ENCODE measurements at regions not wholly inside any gene's neighbourhood (a gene's known extent, or its start where the extent isn't known, plus 50 kb on each side); places are given as distances from the start of the nearest gene placed in this dataset.

DNA sequence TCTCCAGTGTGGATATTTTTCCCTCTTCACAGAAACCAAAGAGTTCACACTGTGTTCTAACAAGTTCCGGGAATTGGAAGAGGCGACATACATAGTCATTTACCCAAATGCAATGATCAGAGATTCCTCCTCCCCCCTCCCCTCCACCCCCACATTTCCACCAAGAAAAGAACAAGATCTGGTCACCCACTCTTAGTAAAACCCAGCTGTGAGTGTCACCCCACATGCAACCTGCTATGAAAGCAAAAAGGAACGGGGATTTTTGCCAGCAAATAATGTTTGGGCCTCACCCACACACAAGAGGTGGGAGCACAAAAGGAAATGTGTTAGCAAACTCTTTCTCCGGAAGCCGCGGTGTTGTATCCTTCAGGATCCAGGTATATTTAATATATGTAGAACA lies 745.0 kb upstream of the AUTS2 start:
- H3K9me3 Mint-ChIP-seq (ENCODE audit: unreplicated experiment): peaks cover 29% of the 10 kb centered on the region
- no peak overlapping the region for H3K4me3 Mint-ChIP-seq (ENCODE audit: unreplicated experiment)

DNA sequence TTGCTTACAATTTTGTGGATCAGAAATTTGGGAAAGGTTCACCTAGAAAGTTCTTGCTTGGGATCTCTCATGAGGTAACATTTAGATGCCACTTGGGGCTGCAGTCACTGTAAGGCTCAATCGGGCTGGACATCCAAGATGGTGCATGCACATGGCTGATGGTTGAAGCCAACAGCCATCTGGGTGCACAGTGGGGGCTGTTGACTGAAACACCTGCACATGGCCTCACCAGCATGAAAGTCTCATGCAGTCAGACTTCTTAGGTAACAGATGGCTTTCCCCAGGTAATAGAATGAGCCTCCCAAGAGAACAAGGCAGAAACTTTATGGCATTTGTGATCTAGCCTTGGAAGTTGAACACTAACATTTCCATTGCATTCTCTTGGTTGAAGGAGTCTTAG lies 740.7 kb upstream of the AUTS2 start:
- TF ChIP-seq, protein P1, sequence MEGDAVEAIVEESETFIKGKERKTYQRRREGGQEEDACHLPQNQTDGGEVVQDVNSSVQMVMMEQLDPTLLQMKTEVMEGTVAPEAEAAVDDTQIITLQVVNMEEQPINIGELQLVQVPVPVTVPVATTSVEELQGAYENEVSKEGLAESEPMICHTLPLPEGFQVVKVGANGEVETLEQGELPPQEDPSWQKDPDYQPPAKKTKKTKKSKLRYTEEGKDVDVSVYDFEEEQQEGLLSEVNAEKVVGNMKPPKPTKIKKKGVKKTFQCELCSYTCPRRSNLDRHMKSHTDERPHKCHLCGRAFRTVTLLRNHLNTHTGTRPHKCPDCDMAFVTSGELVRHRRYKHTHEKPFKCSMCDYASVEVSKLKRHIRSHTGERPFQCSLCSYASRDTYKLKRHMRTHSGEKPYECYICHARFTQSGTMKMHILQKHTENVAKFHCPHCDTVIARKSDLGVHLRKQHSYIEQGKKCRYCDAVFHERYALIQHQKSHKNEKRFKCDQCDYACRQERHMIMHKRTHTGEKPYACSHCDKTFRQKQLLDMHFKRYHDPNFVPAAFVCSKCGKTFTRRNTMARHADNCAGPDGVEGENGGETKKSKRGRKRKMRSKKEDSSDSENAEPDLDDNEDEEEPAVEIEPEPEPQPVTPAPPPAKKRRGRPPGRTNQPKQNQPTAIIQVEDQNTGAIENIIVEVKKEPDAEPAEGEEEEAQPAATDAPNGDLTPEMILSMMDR (IDR thresholded peaks at IDR 0.05; ENCODE audit: unreplicated experiment): no peak
- Mint-ChIP-seq H3K36me3 (ENCODE audit: low read depth, unreplicated experiment) (peaks cover 6% of the 10 kb centered on the region), H3K27ac (ENCODE audit: unreplicated experiment) (no peak overlapping the region), H3K4me3 (ENCODE audit: unreplicated experiment) (no peak overlapping the region), H3K27me3 (ENCODE audit: unreplicated experiment) (peaks cover 4% of the 10 kb centered on the region), H3K9me3 (ENCODE audit: unreplicated experiment) (peaks cover 48% of the 10 kb centered on the region), H3K4me1 (ENCODE audit: unreplicated experiment) (no peaks in the 10 kb centered on the region)
- no peak for DNase-seq (ENCODE audit: low spot score)

More for the DNA sequence above, 745.0 kb upstream of the AUTS2 start:
- Mint-ChIP-seq H3K27ac (ENCODE audit: unreplicated experiment) (no peak overlapping the region), H3K36me3 (ENCODE audit: low read depth, unreplicated experiment) (peaks cover 6% of the 10 kb centered on the region), H3K27me3 (ENCODE audit: unreplicated experiment) (peaks cover 4% of the 10 kb centered on the region), H3K4me1 (ENCODE audit: unreplicated experiment) (no peaks in the 10 kb centered on the region)
- TF ChIP-seq, protein P1 (IDR thresholded peaks at IDR 0.05; ENCODE audit: unreplicated experiment): no peak
- no peak for DNase-seq (ENCODE audit: low spot score)

DNA sequence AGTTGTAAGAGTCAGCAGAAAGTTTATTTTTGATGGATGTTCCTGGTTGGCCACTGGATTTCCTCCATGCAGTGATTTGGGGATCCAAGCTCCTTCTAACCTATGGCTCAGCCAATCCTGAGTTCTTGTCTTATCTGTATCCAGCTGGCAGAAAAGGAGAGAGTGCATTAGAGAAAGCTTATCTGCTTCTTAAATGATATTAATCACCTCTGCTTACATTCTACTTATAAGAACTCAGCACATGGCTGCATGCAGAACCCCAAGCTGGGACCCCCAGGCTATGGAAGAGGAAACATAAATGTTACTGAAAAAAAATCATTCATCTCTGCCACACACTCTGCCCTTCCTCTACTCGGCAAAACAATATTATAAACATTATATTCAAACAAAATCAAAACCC lies 739.8 kb upstream of the AUTS2 start:
- Mint-ChIP-seq H3K36me3 (ENCODE audit: low read depth, unreplicated experiment) (peaks cover 6% of the 10 kb centered on the region), H3K27me3 (ENCODE audit: unreplicated experiment) (peaks cover 2% of the 10 kb centered on the region), H3K4me1 (ENCODE audit: unreplicated experiment) (no peaks in the 10 kb centered on the region), H3K27ac (ENCODE audit: unreplicated experiment) (no peak overlapping the region), H3K9me3 (ENCODE audit: unreplicated experiment) (peaks cover 49% of the 10 kb centered on the region), H3K4me3 (ENCODE audit: unreplicated experiment) (no peak overlapping the region)
- TF ChIP-seq, protein P1 (IDR thresholded peaks at IDR 0.05; ENCODE audit: unreplicated experiment): no peak
- DNase-seq (ENCODE audit: low spot score): no peak

DNA sequence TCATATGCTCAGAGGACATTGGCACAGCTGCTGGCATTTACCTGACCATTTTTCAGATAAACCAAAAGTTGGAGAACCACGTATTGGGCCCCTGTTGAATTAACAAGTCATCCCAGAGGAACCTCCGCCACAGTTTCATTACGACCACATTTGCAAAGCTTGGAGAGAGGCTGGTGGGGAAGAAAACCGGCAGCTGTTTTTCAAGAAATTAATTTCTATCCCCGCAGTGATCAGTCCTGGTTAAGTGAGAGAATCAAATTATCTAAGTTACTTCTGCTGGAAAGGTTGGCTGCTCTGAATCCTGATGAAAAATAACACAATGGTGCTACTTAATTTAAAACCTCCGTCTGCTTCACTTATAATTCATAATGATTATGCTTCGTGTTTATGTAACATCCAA lies 737.1 kb upstream of the AUTS2 start:
- Mint-ChIP-seq H3K27me3 (ENCODE audit: unreplicated experiment) (peaks cover 2% of the 10 kb centered on the region), H3K36me3 (ENCODE audit: low read depth, unreplicated experiment) (no peaks in the 10 kb centered on the region), H3K27ac (ENCODE audit: unreplicated experiment) (no peak overlapping the region), H3K4me1 (ENCODE audit: unreplicated experiment) (no peaks in the 10 kb centered on the region), H3K9me3 (ENCODE audit: unreplicated experiment) (peaks cover 49% of the 10 kb centered on the region), H3K4me3 (ENCODE audit: unreplicated experiment) (no peak overlapping the region)
- TF ChIP-seq, protein P1 (IDR thresholded peaks at IDR 0.05; ENCODE audit: unreplicated experiment): no peak
- no peak for DNase-seq (ENCODE audit: low spot score)

DNA sequence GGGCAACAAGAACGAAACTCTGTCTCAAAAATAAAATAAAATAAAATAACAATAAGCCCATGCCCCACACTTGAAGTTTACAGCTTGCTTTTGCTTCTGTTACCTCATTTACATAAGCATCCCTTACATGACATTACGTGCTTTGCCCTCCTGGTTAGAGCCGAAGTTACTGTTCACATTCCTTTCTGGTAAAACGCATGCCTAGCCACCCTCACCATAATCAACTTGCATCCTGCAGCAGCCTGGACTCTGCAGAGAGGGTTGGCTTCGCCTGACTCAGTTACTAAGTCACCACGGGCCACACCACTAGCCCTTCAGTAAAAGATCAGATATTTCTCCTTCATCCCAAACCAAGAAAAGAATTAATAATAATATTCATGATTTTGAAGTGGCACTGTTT lies 736.0 kb upstream of the AUTS2 start:
- Mint-ChIP-seq H3K36me3 (ENCODE audit: low read depth, unreplicated experiment) (peaks cover 4% of the 10 kb centered on the region), H3K4me3 (ENCODE audit: unreplicated experiment) (no peak overlapping the region), H3K4me1 (ENCODE audit: unreplicated experiment) (no peaks in the 10 kb centered on the region), H3K27ac (ENCODE audit: unreplicated experiment) (no peak overlapping the region), H3K9me3 (ENCODE audit: unreplicated experiment) (peaks cover 55% of the 10 kb centered on the region), H3K27me3 (ENCODE audit: unreplicated experiment) (peaks cover 2% of the 10 kb centered on the region)
- DNase-seq (ENCODE audit: low spot score): no peak
- TF ChIP-seq, protein P1 (IDR thresholded peaks at IDR 0.05; ENCODE audit: unreplicated experiment): no peak
